VCaP (cell line): ENCODE measurements at regions not wholly inside any gene's neighbourhood (a gene's known extent, or its start where the extent isn't known, plus 50 kb on each side); places are given as distances from the start of the nearest gene placed in this dataset.

Source experiments
- H3K27ac ChIP-seq: fragments of 450-650 bp; 2 replicates; pipeline ENCODE4 v1.5.1; 2017
- TF ChIP-seq, protein P1 (sequence below): fragments of 450-650 bp; conservative IDR thresholded peaks from 2 replicates; pipeline ENCODE4 v1.5.1; 2017; ENCODE audit warnings: mild to moderate bottlenecking, moderate library complexity

DNA sequence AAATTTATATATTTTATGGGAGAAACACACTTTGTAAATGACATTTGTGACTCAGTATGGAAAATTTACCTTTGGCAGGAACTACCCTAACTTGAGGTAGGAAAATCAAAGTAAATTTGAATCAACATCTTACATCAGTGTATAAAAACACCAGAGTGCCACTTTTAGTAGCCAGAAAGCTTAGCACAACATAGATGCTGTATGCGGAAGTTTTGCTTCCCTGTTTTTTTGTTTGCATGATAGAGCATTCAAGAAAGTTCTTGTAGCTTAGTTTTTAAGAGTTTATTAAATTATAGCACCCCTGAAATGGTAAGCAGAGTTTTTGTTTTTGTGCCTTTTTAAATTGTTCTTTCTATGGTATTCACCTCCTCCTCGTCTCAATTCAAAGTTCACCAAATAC lies 120.8 kb upstream of the RAP2B start:
- no peak overlapping the region for H3K27ac ChIP-seq
- TF ChIP-seq, protein P1, sequence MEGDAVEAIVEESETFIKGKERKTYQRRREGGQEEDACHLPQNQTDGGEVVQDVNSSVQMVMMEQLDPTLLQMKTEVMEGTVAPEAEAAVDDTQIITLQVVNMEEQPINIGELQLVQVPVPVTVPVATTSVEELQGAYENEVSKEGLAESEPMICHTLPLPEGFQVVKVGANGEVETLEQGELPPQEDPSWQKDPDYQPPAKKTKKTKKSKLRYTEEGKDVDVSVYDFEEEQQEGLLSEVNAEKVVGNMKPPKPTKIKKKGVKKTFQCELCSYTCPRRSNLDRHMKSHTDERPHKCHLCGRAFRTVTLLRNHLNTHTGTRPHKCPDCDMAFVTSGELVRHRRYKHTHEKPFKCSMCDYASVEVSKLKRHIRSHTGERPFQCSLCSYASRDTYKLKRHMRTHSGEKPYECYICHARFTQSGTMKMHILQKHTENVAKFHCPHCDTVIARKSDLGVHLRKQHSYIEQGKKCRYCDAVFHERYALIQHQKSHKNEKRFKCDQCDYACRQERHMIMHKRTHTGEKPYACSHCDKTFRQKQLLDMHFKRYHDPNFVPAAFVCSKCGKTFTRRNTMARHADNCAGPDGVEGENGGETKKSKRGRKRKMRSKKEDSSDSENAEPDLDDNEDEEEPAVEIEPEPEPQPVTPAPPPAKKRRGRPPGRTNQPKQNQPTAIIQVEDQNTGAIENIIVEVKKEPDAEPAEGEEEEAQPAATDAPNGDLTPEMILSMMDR, result no peak

DNA sequence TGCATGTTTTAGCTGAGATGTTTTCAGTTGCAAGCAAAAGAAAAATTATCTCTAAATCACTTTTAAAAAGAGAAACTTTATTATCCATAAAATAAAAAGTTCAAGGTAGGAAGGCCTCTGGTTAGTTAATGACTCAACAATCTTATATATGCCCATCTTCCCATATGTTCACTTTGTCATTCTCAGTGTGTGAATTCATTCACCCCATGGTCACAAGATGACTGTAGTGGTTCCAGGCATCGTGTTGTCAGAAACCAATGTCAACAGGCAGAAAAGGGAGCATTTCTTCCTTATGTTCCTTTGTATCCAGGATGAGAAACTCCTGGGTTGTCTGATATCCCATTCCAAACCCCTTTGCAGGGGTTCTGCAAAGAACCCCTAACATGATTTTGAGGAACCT lies 119.9 kb upstream of the RAP2B start:
- TF ChIP-seq, protein P1, result no peak
- no peak overlapping the region for H3K27ac ChIP-seq

DNA sequence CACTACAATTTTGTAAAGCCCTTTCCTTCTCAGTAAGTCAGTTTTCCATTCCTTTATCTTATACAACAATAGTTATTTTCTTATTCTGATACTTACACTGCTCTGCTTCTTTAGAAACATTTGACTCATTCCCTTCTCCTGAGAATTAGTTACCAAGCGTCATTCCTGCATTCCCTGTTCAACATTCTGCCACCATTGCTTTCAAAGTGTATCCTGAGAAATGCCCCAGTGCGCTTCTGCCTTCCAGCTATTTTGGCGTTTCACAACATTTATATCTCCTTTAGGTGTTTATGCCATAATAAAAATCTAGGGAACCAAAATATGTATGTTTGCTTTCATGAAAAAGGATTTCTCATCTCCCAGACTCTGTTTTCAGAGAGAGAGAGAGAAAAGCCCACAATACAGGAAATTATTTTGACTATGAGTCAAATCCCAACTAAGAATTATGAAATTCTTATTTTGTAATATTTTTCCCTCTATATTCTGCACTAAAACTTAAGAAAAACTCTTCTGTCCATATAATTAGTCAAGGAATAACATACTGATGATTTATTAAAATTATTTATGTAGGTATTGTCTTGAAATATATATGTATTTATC lies 118.2 kb upstream of the RAP2B start:
- TF ChIP-seq, protein P1, result no peak
- H3K27ac ChIP-seq, result no peak overlapping the region

DNA sequence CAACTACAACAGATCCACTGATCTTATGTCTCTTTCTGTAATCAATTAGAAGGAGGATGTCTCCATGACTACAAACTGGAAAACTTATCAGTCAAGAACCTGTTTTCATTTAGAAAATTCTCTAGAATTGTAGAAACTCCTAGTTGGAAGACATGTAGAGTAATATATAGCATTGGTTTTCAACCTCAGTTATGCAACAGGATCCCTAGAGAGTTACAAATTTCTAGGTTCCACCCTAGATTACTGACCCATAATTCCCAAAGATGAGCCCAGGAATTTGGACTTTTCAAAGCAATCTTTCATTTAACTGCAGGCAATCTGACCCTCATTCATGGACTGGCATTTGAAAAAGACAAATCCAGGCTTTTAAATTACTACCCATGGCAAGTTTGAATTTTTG lies 116.9 kb upstream of the RAP2B start:
- TF ChIP-seq, protein P1, result no peak
- no peak overlapping the region for H3K27ac ChIP-seq

DNA sequence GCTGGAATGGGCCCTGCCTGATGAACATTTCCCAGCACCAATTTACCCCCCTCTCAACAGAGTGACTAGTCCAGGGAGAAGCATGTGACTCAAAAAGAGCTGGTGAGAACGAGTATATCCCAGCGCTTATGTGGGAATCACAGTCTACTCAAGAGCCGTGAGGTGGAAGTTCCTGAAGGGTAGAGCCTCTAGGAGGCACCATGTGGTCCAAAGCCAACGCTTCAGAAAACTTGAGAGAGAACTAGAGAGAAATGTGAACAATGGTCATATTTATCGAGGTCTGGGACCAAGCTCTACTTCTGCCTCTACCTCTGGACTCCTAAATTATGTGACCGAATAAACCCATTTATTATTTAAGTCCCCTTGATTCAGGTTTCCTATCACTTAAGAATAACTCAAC lies 111.0 kb upstream of the RAP2B start:
- no peak overlapping the region for H3K27ac ChIP-seq
- TF ChIP-seq, protein P1, result no peak

DNA sequence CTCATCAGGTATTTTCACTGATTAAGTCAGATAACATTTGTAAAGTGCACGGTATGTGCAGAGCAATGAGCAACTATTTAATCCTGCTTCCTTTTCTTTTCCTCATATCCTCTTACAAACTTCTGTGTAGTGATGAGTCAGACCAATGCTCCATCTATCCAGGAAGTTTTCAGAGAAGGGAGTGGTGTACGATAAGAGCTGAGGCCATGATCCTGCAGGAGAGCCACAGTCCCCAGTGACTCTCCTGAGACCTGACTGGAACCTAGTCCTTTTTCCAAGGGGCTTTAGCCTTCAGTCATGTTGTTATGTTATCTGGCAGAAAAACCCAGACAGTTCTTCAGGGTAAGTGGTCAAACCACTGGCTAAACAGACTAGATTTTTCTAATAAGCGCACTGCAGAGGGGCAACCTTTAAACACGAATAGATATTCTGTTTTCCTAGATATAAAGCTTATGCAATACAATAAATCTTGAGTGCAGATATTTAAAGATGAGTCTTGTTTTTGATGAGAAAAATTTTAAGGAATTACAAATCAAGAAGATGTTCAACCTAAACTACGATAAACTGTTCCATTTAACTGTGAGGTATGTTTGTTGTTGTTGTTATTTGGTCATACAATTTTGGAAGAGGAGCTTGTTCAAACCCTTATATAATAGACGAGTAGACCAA lies 110.5 kb upstream of the RAP2B start:
- TF ChIP-seq, protein P1, result no peak
- no peak overlapping the region for H3K27ac ChIP-seq

DNA sequence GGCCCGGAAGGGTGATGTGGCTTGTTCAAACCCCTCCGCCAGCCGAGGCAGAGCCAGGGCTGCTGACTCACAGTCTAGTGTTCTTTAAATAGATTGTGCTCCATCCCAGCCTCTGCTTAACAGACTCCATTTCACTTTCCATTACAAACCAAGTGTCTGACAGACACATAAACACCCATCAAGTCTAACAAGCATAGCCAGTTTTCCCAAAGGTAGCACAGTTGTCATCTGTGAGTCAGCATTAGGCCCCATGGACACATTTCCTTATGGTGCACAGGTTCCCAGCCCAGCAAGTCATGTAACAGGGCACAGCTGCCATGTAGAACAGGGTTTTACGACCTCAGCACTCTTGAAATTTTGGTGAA lies 109.9 kb upstream of the RAP2B start:
- no peak overlapping the region for H3K27ac ChIP-seq
- TF ChIP-seq, protein P1, result no peak
